ENCODE measurements at regions not wholly inside any gene's neighbourhood (a gene's known extent, or its start where the extent isn't known, plus 50 kb on each side); places are given as distances from the start of the nearest gene placed in this dataset.
A peak's percentile ranks its signal among the peaks of the same experiment; 100 is the strongest.
"Not testable (repeated sequence)": the region's sequence is repeated elsewhere in the genome, so short reads cannot be mapped to it uniquely, and the experiment has no call there.

DNA sequence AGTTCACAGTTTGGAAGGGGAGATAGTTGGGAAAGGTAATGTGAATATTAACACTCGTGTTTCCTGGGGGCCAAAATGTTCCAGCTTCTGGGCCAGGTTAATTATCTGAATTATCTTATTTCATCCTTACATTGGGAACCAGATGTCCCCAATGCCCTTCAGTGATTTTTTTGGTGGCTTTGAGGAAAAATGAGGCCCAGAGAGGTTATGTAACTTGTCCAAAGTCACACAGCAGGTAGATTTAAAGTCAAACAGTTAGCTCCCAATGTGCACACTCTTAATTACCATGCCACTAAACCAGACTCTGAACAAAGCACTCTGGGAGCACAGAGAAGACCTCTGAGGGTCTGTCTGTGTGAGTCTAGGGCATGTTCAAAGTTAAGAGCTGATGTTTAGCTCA lies 259.9 kb upstream of the PLGLB2 start:
- DNase-seq; ATAC-seq; H3K4me3 ChIP-seq; H3K9me3 ChIP-seq; FAIRE-seq; H3K27ac ChIP-seq; H3K4me1 ChIP-seq; H3K36me3 ChIP-seq; intact Hi-C loops (cut with DNase I); H3K27me3 ChIP-seq: not testable (repeated sequence)
- 78 to 80% methylated on average over 1 of the region's 1 CpG for WGBS, 2 donors

DNA sequence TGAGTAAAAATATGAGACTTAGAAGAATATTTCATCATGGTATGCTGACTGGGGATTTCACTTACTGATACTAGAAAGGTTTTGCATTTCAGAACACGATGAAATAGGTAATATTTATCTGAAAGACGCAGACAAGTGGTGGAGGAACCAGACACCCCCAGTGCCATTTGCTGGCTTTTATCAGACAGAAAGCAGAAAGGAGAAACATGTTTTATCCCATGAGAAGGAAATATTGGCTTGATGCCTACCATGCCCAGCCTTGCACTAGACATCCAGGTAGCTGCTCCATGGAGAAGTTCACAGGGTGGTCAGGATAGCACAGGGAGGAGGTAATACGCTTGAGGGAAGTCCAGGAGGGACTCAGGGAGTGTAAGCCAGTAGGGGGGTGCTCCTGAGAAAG lies 258.9 kb upstream of the PLGLB2 start:
- not testable (repeated sequence) for FAIRE-seq

DNA sequence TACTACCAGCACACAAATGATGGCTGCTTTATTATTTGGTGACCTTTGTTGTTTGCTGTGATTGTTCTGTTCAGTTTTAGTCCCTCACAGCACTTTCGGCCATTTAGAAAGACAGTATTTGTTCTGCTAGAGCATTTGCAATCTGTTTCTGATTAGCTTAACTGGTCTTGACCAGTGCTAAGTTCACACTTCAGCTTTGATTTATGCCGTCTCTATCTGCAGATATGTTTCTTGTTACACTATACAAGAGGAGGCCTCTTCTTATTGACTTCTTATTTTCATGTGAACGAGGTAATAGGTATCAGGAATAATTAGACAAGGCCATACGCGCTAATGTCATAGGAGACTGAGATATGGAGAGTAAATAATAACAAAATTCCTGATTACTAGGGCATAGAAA lies 253.0 kb upstream of the PLGLB2 start:
- H3K4me3 ChIP-seq; H3K9me3 ChIP-seq; H3K4me1 ChIP-seq; ATAC-seq; intact Hi-C loops (cut with DNase I); H3K36me3 ChIP-seq; DNase-seq; FAIRE-seq; H3K27ac ChIP-seq; H3K27me3 ChIP-seq: not testable (repeated sequence)
- 42 to 50% methylated on average over 5 of the region's 5 CpGs for WGBS, 2 donors

More for the DNA sequence above, 258.9 kb upstream of the PLGLB2 start:
- ATAC-seq; H3K27me3 ChIP-seq; H3K4me3 ChIP-seq; H3K27ac ChIP-seq; H3K36me3 ChIP-seq; H3K9me3 ChIP-seq; H3K4me1 ChIP-seq; intact Hi-C loops (cut with DNase I); DNase-seq: not testable (repeated sequence)
- WGBS, 2 donors: 85 to 92% methylated on average over 3 of the region's 3 CpGs

DNA sequence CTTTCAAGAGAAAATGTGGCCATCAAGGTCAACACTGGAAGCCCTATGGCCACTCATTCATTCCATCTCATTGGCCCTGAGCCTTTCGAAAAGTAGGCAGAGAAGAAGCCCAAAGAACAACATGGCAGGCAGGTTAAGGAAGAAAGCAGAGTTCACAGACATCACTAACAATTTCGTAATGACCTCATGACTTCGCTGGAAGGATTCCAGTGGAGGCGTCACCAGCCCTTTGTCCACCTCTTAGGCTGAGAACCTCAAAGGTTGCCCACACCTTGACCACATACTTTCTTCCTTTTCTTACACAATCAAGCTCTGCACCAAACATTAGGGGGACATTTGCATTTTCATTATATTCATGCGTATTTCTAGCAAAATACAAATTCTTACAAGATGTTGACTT lies 252.4 kb upstream of the PLGLB2 start:
- intact Hi-C loops (cut with DNase I); H3K4me3 ChIP-seq; DNase-seq; H3K27ac ChIP-seq; H3K36me3 ChIP-seq; H3K4me1 ChIP-seq; ATAC-seq; H3K9me3 ChIP-seq; H3K27me3 ChIP-seq; FAIRE-seq: not testable (repeated sequence)
- 83 to 90% methylated on average over 4 to 5 of the region's 5 CpGs for WGBS, 2 donors

DNA sequence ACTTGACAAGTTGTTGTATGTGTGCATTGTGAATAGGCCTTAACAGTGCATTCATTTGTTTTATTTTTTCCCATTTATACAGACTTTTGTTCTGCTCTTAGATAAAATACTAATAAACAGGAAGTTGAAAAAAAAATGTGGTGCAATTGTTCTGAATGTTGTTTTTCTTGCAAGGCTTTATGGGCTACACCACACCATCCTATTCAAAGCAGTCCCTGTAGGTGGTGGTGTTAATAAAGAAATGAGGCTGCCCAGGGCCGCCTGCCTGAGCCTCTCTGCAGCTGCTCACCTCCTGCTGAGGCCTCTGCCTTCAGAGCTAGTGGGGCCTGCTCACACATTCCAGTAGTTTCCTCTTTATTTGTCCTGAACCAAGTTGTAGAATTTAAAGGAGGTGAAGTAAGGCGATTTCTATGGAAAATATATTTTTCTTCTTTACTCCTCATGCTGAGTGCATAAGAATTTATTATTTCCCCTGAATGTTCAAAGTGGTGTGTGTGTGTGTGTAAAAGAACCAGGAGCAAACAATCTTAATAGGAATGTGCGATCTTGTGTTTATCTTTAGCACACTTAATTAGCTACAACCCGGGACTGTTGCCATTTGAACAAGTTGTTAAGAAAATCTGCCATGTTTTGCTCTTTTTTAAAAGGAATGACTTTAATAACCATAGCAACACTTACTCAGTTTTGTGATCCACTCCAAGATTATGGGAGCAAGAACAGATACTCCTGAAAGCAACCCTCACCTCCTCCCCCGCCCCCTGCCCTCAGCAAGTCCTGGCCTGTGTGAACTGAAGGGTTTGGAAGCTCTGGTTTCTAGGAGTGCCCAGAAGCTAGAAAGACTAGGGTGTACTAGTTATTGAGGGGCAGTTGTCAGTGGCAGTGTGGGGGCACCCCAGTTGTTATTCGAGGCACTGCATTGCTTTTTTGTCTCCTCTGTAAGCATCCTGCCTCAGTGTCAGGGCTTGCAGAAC lies 251.6 kb upstream of the PLGLB2 start:
- H3K27ac ChIP-seq; DNase-seq; H3K9me3 ChIP-seq; H3K4me1 ChIP-seq; H3K4me3 ChIP-seq; H3K27me3 ChIP-seq; H3K36me3 ChIP-seq; intact Hi-C loops (cut with DNase I): not testable (repeated sequence)
- WGBS, 2 donors: 10 to 15% methylated on average over 1 to 2 of the region's 6 CpGs
- ATAC-seq (peak; percentile 95 to 99 (median 98)), FAIRE-seq (peak; percentile 65)

DNA sequence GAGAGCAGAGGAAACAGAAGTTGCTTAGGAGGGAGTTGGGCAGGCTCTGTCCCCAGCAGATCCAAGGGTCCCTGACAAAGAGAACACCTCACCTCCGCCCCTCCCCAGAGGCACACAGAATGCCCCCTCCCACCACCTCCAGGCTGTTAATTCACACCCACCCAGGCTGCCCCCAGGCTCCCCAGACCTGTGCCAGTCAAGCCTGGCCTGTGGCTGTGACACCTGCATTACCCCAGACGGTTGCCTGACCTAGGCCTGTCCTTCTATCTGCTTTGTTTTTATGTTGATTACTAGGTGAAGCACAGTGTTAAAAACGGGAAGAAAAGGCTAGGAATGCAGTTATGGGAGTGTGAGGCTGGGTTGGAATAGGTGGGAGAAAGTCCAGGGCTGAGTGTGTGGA lies 250.8 kb upstream of the PLGLB2 start:
- 86 to 87% methylated on average over 1 of the region's 3 CpGs for WGBS, 2 donors
- H3K4me1 ChIP-seq; H3K9me3 ChIP-seq; H3K4me3 ChIP-seq; intact Hi-C loops (cut with DNase I); FAIRE-seq; H3K36me3 ChIP-seq; H3K27ac ChIP-seq; DNase-seq; H3K27me3 ChIP-seq: not testable (repeated sequence)
- ATAC-seq: peak in 3 of 4 donors; percentile 3 to 15 (median 9)

DNA sequence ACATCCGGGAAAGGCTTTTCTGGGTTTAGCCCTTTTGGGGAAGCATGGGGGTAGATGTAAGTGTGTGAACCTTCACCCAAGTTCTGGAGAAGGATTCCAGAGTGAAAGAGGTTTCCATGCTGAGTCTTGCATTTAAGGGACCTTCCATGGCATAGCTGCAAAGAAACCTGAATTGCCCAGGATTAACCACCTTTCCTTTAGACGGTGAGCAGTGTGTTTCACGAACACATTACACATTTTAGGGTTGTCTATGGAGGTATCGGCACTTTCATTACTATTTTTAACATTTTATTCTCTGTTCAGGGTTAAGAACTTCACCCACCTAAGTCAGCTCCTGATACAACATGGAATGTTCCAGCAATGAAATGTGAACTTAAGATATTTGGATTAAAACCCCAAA lies 250.2 kb upstream of the PLGLB2 start:
- H3K4me1 ChIP-seq; DNase-seq; H3K27me3 ChIP-seq; H3K9me3 ChIP-seq; H3K36me3 ChIP-seq; H3K4me3 ChIP-seq; intact Hi-C loops (cut with DNase I); FAIRE-seq; H3K27ac ChIP-seq; ATAC-seq: not testable (repeated sequence)
- WGBS, 2 donors: 90 to 91% methylated on average over 3 of the region's 4 CpGs

DNA sequence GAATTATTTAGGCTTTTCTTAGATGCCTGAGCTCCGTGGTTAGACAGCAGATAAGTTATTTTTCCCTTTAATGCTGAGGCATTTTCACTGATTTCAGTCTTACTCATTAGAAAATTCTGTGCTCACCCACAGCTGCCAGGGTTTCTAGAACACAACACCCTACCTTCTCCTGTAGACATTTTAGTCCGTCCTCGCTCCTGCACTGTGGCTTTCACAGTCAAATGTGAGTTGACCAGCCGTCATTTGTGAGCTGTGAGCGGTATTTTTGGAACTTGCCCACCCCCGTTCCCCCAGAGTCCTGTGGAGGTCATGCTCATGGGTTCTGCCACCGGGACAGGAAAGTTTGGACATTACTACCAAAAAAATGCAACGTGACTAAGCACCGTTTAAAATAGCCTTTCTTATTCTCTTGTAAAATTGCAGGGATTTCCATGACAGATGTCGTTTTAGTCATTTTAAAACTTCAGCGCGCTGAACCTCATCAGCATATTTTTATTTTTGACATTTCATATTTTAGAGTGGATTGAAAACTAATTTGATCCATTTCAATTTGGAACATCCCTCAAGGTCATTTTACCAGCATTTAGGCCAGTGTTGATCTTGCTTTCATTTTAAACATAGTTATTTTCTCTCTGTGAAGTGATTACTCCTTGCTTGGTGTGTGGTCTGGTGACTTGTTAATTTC lies 249.6 kb upstream of the PLGLB2 start:
- intact Hi-C loops (cut with DNase I); H3K27ac ChIP-seq; DNase-seq: not testable (repeated sequence)

DNA sequence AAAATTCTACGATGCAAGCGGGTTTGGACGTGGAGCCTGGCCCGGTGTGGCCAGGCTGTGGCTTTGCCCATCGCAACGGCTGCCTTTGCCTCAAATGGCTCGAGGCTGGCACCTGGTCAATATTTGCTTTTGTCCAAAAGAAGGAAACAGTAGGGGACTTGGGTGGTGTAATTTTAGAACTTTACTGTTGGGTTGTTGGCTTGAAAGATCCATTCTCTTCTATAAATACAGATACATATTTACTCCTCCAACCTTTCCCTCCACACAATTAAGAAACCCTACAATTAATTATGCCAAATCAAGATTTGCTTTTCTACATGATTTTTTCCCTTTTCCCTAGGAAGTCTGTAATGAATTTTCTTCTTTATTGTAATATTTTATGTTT lies 249.0 kb upstream of the PLGLB2 start:
- H3K27me3 ChIP-seq; H3K27ac ChIP-seq; H3K36me3 ChIP-seq; FAIRE-seq; H3K4me1 ChIP-seq; DNase-seq; H3K9me3 ChIP-seq; intact Hi-C loops (cut with DNase I); H3K4me3 ChIP-seq: not testable (repeated sequence)
- 0% methylated on average over 1 of the region's 7 CpGs for WGBS, 2 donors
- peak in 2 of 4 donors; percentile 21 to 27 for ATAC-seq

More for the DNA sequence above, 249.6 kb upstream of the PLGLB2 start:
- not testable (repeated sequence) for FAIRE-seq, H3K36me3 ChIP-seq, H3K4me3 ChIP-seq, H3K27me3 ChIP-seq, ATAC-seq, H3K9me3 ChIP-seq, H3K4me1 ChIP-seq
- WGBS, 2 donors: 87 to 89% methylated on average over 6 to 7 of the region's 12 CpGs

DNA sequence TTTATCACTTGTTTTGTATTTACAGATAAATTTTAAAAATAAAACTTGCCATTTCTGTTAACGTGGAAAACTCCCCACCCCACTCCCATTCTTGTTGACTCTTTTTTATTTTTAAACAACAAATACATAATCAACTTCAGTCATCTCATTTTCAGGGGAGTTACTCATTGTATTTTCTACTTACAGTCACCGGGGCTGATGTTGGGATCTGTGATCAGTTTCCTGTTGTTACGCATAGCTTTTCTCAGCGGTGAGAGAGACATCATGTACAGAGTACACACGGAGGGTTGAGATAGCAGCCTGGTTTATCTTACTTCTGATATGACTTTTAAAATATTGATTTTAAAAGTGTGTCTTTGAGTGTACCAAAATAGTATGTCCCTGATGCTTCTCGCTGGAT lies 248.0 kb upstream of the PLGLB2 start:
- WGBS, 2 donors: 28 to 39% methylated on average over 3 to 4 of the region's 6 CpGs
- not testable (repeated sequence) for FAIRE-seq, ATAC-seq

DNA sequence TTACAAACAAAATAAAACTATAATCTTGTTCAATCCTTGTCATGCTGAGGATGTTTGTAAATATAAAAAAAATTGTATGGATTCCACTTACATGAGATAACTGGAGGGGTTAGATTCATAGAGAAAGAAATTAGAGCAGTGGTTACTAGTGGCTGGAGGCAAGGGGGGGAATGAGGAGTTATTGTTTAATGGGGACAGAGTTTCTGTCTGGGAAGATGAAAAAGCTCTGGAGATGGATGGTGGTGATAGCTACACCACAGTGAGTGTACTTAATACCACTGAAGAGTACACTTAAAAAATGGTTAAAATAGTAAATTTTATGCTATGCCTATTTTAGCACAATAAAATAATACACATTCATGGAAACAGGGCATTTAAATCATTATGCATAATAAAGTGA lies 247.5 kb upstream of the PLGLB2 start:
- ATAC-seq; H3K4me1 ChIP-seq; H3K4me3 ChIP-seq; DNase-seq; H3K27me3 ChIP-seq; FAIRE-seq; intact Hi-C loops (cut with DNase I); H3K27ac ChIP-seq; H3K9me3 ChIP-seq; H3K36me3 ChIP-seq: not testable (repeated sequence)

More for the DNA sequence above, 248.0 kb upstream of the PLGLB2 start:
- H3K36me3 ChIP-seq; DNase-seq; intact Hi-C loops (cut with DNase I); H3K27me3 ChIP-seq; H3K4me1 ChIP-seq; H3K27ac ChIP-seq; H3K9me3 ChIP-seq; H3K4me3 ChIP-seq: not testable (repeated sequence)

DNA sequence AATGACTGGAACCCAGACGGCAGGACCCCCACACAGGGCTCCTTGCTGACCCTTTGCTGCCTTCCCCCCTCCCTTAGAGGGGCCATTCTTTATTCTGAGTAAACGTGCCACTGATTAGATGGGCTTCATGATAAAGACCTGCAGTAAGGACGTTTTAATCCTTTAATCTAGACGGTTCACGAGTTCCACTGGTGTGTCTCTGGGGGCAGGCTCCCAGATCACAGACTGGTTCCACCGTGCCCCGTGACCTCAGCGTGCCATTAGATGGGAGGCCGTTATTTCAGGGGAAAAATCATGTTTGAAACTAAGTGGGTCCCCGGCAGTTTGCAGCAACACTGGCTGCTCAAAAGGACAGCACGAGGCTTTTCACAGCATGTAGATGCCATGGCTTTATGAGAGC lies 246.9 kb upstream of the PLGLB2 start:
- FAIRE-seq, ATAC-seq: not testable (repeated sequence)
- WGBS, 2 donors: 65 to 74% methylated on average over 8 to 10 of the region's 11 CpGs

More for the DNA sequence above, 246.9 kb upstream of the PLGLB2 start:
- H3K4me1 ChIP-seq; H3K27me3 ChIP-seq; H3K27ac ChIP-seq; H3K9me3 ChIP-seq; H3K36me3 ChIP-seq; DNase-seq; H3K4me3 ChIP-seq; intact Hi-C loops (cut with DNase I): not testable (repeated sequence)

Measured in pancreas (tissue), 10 donors.